ENCODE measurements at regions not wholly inside any gene's neighbourhood (a gene's known extent, or its start where the extent isn't known, plus 50 kb on each side); places are given as distances from the start of the nearest gene placed in this dataset.

- DNase-seq (ENCODE audit: extremely low read depth, low read depth): no peak
- TF ChIP-seq CTCF (IDR thresholded peaks at IDR 0.05; ENCODE audit: low read depth, low read length): no peak
These were observed 56.3 kb upstream of the SYT6 start for GRCh38 chr1:114209971-114210370.

GRCh38 chr1:114208714-114209113 is 55.0 kb upstream of the SYT6 start:
- DNase-seq (ENCODE audit: extremely low read depth, low read depth): no peak
- no peak for TF ChIP-seq CTCF (IDR thresholded peaks at IDR 0.05; ENCODE audit: low read depth, low read length)

GRCh38 chr1:114208106-114208505 is 54.4 kb upstream of the SYT6 start:
- no peak for DNase-seq (ENCODE audit: extremely low read depth, low read depth)
- TF ChIP-seq CTCF (IDR thresholded peaks at IDR 0.05; ENCODE audit: low read depth, low read length): no peak

- no peak for DNase-seq (ENCODE audit: extremely low read depth, low read depth)
These were observed 54.0 kb upstream of the SYT6 start for GRCh38 chr1:114207635-114208034.

GRCh38 chr1:114206392-114206791 is 52.7 kb upstream of the SYT6 start:
- DNase-seq (ENCODE audit: extremely low read depth, low read depth): no peak
- TF ChIP-seq CTCF (IDR thresholded peaks at IDR 0.05; ENCODE audit: low read depth, low read length): no peak

More at GRCh38 chr1:114207635-114208034, 54.0 kb upstream of the SYT6 start:
- no peak for TF ChIP-seq CTCF (IDR thresholded peaks at IDR 0.05; ENCODE audit: low read depth, low read length)

- no peak for TF ChIP-seq CTCF (IDR thresholded peaks at IDR 0.05; ENCODE audit: low read depth, low read length)
These were observed 50.0 kb upstream of the SYT6 start for GRCh38 chr1:114203595-114204128.

More at GRCh38 chr1:114203595-114204128, 50.0 kb upstream of the SYT6 start:
- DNase-seq (ENCODE audit: extremely low read depth, low read depth): no peak
